ENCODE measurements at regions not wholly inside any gene's neighbourhood (a gene's known extent, or its start where the extent isn't known, plus 50 kb on each side); places are given as distances from the start of the nearest gene placed in this dataset.

DNA sequence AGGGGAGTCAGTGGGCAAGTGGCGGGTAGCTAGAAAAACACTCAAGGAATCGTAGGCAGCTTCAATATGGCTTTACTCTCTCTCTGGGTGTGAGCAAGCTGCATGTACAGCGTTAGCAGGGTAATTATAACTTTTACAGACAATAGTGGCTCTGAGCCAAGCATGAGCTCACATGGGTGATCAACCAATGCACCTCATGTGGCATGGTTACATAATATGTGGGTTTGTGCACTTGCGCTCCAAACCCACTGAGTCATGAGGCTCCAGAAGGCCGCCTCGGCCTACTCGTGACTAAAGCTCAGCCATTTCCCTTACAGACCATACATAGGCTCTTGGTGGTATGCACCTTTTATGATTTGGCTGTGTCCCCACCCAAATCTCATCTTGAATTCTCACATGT lies 78.4 kb upstream of the FBXL4 start:
- Histone ChIP-seq H3K4me2 (ENCODE audit: insufficient read depth in 1 of 2, low read depth in 2 of 2, low read length in 2 of 2) (no peak overlapping the region), H2AFZ (ENCODE audit: low read length) (no peak overlapping the region), H3K27me3 (replicated peaks in 1 of 4; ENCODE audit: control insufficient read depth in 3 of 4, extremely low read depth in 1 of 4, insufficient read depth in 3 of 4, low read length in 3 of 4) (no peaks in the 10 kb centered on the region), H3K79me2 (ENCODE audit: control insufficient read depth in 1 of 2, insufficient read depth in 2 of 2, low read length in 2 of 2) (no peaks in the 10 kb centered on the region), H2AK5ac (ENCODE audit: low read depth, low read length) (no peak overlapping the region), H3K4me3 (ENCODE audit: extremely low read depth in 1 of 4, insufficient read depth in 2 of 4, low read depth in 3 of 4, low read length in 4 of 4) (no peak overlapping the region), H4K8ac (ENCODE audit: extremely low read depth, insufficient read depth, low read length) (no peak overlapping the region), H2BK120ac (replicated peaks; ENCODE audit: low read depth, low read length) (no peak overlapping the region), H3K79me1 (ENCODE audit: low read depth, low read length) (no peaks in the 10 kb centered on the region), H3K36me3 (ENCODE audit: control insufficient read depth in 2 of 4, insufficient read depth in 4 of 4, low read length in 3 of 4) (no peaks in the 10 kb centered on the region; a peak in 1 of 8 replicates), H2BK5ac (ENCODE audit: low read depth, low read length) (no peak overlapping the region), H3K4ac (replicated peaks; ENCODE audit: insufficient read length, low read depth, low read length) (no peak overlapping the region), H3K9me3 (ENCODE audit: insufficient read depth in 2 of 2, low read depth in 1 of 2, low read length in 1 of 2) (peaks cover 16 to 24% of the 10 kb centered on the region in 2 experiments), H4K20me1 (replicated peaks in 1 of 2; ENCODE audit: control insufficient read depth in 1 of 2, insufficient read depth in 2 of 2, low read length in 2 of 2) (no peaks in the 10 kb centered on the region), H2BK15ac (ENCODE audit: low read length) (no peak overlapping the region), H4K91ac (replicated peaks; ENCODE audit: insufficient read length, low read length) (no peak overlapping the region), H2BK20ac (ENCODE audit: low read length) (no peak overlapping the region), H3K4me1 (replicated peaks in 1 of 4; ENCODE audit: control insufficient read depth in 3 of 4, insufficient read depth in 4 of 4, low read length in 3 of 4) (no peaks in the 10 kb centered on the region), H2BK12ac (ENCODE audit: low read depth, low read length) (no peak overlapping the region), H4K5ac (ENCODE audit: insufficient read length, low read depth, low read length) (no peak overlapping the region), H3K14ac (ENCODE audit: insufficient read length) (no peak overlapping the region), H3K23ac (ENCODE audit: insufficient read length) (no peak overlapping the region), H3K56ac (replicated peaks; ENCODE audit: insufficient read length, low read depth, low read length) (no peak overlapping the region), H3K18ac (ENCODE audit: extremely low read depth, low read length) (no peak overlapping the region), H3K23me2 (ENCODE audit: low read depth, low read length) (no peaks in the 10 kb centered on the region), H3K9ac (replicated peaks in 1 of 4; ENCODE audit: extremely low read depth in 1 of 4, low read depth in 3 of 4, low read length in 3 of 4) (no peak overlapping the region), H3K27ac (ENCODE audit: low read depth, low read length) (no peak overlapping the region)
- DNase-seq (ENCODE audit: low read depth in 1 of 2, low spot score in 2 of 2) (no peak), FAIRE-seq (no peak)
- 90% methylated on average over 7 of the region's 7 CpGs; no CpG with 5 or more reads in 1 of the 2 experiments for WGBS, 2 experiments (ENCODE audit: extremely low coverage in 1 of 2, insufficient coverage in 1 of 2, insufficient read length in 1 of 2, insufficient replicate concordance in 2 of 2, low coverage in 1 of 2, low lambda C conversion rate in 2 of 2, missing lambda C conversion rate in 1 of 2)
- ChIA-PET POLR2A (ENCODE audit: partially characterized antibody) (no interaction called here), CTCF (ENCODE audit: partially characterized antibody) (interaction anchor here (0.9 to 1.2 kb wide), 2 partner anchors 9 to 48 kb away, joined by 3 read pairs; no protein-coding TSS in a partner anchor)
- TF ChIP-seq SUZ12 (IDR thresholded peaks at IDR 0.05; ENCODE audit: low read length) (no peak), SIX5 (IDR thresholded peaks at IDR 0.05; ENCODE audit: low read depth, low read length) (no peak), BRCA1 (IDR thresholded peaks at IDR 0.05; ENCODE audit: low read depth, low read length) (no peak)
- TF ChIP-seq, protein P1, sequence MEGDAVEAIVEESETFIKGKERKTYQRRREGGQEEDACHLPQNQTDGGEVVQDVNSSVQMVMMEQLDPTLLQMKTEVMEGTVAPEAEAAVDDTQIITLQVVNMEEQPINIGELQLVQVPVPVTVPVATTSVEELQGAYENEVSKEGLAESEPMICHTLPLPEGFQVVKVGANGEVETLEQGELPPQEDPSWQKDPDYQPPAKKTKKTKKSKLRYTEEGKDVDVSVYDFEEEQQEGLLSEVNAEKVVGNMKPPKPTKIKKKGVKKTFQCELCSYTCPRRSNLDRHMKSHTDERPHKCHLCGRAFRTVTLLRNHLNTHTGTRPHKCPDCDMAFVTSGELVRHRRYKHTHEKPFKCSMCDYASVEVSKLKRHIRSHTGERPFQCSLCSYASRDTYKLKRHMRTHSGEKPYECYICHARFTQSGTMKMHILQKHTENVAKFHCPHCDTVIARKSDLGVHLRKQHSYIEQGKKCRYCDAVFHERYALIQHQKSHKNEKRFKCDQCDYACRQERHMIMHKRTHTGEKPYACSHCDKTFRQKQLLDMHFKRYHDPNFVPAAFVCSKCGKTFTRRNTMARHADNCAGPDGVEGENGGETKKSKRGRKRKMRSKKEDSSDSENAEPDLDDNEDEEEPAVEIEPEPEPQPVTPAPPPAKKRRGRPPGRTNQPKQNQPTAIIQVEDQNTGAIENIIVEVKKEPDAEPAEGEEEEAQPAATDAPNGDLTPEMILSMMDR (IDR thresholded peaks at IDR 0.05; ENCODE audit: control extremely low read depth in 1 of 3, insufficient read depth in 1 of 3, low read depth in 1 of 3, low read length in 3 of 3) = no peak
